ENCODE measurements at regions not wholly inside any gene's neighbourhood (a gene's known extent, or its start where the extent isn't known, plus 50 kb on each side); places are given as distances from the start of the nearest gene placed in this dataset.
"Not testable (repeated sequence)": the region's sequence is repeated elsewhere in the genome, so short reads cannot be mapped to it uniquely, and the experiment has no call there.

DNA sequence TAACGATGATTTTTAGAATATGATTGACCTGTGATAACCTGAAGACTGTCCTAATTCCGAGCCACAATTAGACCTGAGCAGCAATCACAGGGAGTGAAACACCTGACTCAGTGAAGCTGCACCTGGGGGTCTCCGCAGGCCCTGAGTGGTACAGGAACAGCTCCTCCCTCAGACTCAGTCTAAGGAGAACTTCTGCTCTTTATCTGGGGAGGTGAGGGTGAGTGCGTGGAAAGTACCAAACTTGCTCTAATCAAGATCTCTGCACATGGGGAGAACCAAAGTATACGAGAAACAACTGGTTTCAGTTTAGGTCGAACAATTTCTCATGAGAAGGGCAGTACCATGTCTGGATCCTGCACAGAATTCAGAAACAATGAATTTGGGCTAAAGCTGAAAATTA is 555.3 kb downstream of the TMEM121 start:
- TF ChIP-seq, protein P1, sequence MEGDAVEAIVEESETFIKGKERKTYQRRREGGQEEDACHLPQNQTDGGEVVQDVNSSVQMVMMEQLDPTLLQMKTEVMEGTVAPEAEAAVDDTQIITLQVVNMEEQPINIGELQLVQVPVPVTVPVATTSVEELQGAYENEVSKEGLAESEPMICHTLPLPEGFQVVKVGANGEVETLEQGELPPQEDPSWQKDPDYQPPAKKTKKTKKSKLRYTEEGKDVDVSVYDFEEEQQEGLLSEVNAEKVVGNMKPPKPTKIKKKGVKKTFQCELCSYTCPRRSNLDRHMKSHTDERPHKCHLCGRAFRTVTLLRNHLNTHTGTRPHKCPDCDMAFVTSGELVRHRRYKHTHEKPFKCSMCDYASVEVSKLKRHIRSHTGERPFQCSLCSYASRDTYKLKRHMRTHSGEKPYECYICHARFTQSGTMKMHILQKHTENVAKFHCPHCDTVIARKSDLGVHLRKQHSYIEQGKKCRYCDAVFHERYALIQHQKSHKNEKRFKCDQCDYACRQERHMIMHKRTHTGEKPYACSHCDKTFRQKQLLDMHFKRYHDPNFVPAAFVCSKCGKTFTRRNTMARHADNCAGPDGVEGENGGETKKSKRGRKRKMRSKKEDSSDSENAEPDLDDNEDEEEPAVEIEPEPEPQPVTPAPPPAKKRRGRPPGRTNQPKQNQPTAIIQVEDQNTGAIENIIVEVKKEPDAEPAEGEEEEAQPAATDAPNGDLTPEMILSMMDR (IDR thresholded peaks at IDR 0.05): not testable (repeated sequence)
- TF ChIP-seq POLR2A (IDR thresholded peaks at IDR 0.05): not testable (repeated sequence)
